GM11168 (cell line): ENCODE measurements at regions not wholly inside any gene's neighbourhood (a gene's known extent, or its start where the extent isn't known, plus 50 kb on each side); places are given as distances from the start of the nearest gene placed in this dataset.

Experiments
- in situ Hi-C: fragments of 300-500 bp; cut with MboI; formaldehyde crosslinking; loops from one replicate; pipeline ENCODE4 v1.12.0; 2022; ENCODE audit warnings: low sequenced_read_pairs; ENCODE audit not compliant: unreplicated experiment

DNA sequence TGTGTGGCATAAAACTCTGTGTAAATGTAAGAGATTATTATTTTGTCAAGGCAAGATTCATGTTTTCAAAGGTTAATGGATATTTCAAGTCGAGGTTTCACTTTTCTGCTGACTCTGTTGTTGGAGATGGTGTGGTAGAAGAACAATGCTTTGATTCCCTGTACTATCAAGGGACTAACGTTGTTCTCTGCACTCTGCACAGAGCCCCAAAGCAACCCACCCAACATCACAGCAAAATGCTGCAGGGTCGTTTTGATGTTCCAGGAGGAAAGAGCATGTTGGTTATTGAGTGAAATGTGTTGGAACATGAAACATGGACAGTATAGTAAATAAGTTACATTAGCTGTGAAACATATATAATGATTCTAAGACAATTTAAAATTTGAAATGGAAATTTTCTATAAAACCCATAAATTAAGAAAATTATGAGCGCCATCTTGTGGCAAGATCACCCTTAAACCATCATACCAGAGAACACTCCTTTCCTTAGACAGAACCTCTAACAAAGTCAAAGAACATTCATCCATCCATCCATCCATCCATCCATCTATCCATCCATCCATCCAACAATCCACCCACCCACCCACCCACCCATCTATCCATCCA, 164.4 kb upstream of the ZBED5 start:
- in situ Hi-C loops: loop anchor here (5.0 to 10.0 kb wide), 3 partner anchors 90 to 763 kb away; no protein-coding TSS in a partner anchor

DNA sequence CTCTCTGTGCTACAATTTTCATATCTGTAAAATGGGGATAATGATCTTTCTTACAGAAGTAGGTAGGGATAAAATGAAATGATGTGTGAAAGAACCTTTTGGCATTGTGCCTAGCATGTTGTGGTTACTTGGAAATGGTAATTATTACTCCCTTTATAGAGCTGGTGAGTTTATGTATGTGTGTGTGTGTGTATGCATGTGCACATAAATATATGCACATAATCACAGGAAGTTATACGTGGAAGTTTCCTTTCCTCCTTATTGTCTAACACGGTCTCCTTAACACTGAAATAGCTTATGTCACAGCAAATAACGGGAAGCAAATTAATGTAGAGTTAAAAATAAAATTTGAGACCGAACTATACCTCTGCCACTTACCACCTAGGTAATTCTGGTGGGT, 163.7 kb upstream of the ZBED5 start:
- in situ Hi-C loops: loop anchor here (5.0 to 10.0 kb wide), 3 partner anchors 89 to 763 kb away; no protein-coding TSS in a partner anchor

DNA sequence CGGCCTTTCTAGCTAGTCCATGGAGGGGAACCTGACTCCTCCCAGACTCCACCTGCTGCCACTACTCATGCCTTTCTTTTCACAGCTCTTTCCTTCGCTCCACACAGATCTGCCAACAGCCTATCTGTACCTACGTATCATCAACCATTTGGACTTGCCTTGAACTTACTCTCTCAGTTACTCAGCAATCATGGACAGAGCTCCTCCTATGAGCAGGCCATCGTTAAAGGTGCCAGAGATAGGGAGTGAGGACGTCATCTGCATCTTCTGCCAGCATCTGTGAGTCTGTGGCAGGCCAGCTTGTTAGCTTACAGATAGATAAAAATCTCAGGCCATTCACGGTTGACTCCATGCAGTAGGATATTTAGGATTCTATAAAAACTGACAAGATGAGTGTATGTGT, 162.9 kb upstream of the ZBED5 start:
- in situ Hi-C loops: loop anchor here (5.0 to 10.0 kb wide), 3 partner anchors 88 to 764 kb away; no protein-coding TSS in a partner anchor

DNA sequence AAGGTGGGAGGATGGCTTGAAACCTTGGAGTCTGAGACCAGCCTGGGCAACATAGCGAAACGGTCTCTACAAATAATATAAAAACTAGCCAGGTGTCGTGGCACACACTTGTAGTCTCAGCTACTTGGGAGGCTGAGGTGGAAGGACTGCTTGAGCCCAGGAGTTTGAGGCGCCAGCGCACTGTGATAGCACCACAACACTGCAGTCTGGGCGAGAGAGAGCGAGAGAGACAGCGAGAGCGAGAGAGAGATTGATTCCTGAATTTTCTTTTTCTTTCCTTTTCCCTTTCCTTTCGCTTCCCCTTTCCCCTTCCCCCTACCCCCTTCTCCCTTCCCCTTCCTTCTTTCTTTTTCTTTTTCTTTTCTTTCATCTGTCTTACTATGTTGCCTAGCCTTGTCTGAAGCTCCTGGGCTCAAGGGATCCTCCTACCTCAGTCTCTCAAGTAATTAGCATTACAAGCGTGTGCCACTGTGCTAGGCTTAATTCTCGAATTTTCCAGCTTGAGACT, 162.4 kb upstream of the ZBED5 start:
- in situ Hi-C loops: loop anchor here (5.0 to 10.0 kb wide), 3 partner anchors 88 to 765 kb away; no protein-coding TSS in a partner anchor

DNA sequence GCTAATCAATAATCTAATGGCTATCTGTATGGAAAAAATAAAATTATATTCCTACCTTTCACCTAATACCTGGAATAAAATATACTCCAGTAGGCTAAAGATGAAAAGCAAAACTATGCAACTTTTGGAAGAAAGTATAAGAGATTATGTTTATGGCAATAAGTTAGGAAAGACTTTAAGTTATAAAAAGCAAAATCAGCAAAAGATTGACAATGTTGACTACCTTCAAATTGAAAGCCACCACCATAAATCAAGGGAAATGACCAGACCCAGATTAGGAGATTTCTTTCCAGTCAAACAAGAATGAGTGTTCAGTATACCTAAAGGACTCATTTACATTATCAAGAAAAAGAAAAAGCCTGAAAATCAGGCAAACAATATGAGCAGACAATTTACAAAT, 159.1 kb upstream of the ZBED5 start:
- in situ Hi-C loops: no loop called here

DNA sequence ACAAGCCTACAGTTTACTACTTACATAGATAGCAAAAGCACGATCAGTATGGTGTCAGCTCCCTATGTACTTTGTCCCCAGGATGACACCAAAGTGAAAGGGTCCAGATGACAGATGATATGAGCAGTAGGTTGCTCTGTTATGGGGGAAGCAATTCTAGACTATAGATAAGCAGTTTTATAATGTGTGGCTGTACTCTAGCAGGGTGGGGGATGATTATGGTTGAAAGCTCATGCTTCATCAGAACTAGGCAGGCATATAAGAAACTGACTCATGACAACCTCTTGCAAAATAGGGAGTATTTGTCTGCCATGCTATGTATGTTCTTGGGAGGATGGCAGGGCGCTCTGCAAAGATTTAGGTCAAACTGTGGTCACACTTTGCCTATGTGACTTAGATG, 158.2 kb upstream of the ZBED5 start:
- in situ Hi-C loops: no loop called here

DNA sequence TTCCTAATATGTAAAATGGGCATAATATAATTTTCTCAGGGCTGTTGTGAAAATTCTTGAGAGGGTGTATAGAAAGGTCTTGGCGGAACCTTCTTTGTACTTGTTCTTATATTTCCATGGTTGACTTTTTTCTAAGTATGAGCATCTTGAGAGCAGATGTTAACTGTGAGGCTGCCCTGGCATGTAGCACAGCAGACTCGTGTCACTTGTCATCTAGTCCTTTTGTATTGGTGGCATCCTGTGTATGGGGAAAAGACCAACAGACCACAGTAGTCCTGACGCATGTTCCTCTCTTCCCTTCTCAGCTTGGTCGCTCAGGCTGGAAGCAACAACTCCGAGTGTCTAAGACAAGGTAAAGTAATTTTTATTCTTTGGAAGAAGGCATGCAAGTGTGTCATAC, 153.8 kb upstream of the ZBED5 start:
- in situ Hi-C loops: no loop called here

DNA sequence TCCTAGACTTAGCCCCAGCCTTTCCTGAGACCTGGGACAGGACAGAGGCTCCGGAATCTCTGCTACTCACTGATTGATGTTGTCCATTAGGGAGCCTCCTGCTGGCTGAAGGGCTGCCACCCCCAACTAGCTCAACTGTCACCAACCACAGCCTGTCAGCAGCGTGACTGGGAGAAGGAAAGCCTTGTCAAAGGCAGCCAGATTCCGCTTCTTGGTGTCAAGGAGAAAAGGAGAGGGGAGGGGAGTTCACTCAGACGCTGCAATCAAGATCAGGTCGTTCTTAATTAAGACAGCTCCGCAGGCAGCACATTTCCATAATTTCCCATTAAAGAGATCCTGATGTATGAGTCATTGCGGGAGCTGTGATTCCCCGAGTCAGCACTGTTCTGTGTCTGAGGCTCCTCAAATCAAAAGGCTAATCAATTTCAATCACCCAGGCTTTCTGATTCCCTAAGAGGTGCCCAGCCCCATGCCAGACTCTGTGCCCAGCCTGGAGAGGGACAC, 152.8 kb upstream of the ZBED5 start:
- in situ Hi-C loops: no loop called here

DNA sequence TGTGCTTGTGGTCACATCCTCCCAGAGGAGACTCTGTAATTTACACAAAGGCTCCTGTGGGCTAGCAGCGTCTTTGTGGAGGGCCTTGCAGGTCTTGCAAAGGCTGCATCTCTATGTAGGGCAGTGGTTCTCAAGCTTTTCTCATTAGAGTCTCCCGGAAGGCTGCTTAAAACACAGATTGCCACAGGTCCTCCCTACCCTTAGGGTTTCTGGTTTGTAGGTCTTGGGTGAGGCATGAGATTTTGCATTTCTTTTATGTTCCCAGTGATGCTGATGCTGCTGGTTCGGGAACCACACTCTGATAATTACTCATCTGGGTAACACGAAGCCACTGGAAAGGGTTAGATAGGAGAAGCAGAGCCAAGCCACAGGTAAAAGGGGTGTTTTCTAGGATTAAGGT, 151.3 kb upstream of the ZBED5 start:
- in situ Hi-C loops: no loop called here

DNA sequence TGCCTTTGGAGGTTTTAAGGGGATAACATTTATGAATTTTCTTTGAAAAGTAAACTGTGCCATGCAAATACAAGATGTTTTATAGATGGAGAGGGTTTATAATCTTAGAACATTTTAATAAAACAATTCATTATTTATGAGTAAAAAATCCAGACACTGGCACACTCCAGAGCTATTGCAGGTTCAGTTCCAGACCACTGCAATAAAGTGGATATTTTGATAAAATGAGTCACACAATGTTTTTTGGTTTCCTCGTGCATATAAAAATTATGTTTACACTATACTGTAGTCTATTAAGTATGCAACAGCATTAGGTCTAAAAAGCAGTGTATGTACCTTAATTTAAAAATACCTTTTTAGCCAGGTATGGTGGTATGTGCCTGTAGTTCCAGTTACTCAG, 146.2 kb upstream of the ZBED5 start:
- in situ Hi-C loops: no loop called here

DNA sequence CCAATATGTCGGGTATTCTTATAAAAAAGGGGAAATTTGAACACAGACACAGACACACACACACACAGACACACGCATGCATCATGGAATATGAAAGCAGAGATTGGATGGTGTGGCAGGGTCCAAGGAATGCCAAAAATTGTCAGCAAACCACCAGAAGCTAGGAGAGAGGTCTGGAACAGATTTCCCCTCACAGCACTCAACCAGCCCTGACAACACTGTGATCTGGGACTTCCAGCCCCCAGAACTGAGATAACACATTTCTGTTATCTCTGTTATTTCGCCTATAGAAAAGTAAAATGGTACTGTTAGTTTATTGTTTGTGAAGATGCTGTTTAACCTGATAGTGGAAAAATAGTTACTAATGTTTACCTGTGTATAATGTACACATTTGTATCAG, 145.4 kb upstream of the ZBED5 start:
- in situ Hi-C loops: no loop called here

DNA sequence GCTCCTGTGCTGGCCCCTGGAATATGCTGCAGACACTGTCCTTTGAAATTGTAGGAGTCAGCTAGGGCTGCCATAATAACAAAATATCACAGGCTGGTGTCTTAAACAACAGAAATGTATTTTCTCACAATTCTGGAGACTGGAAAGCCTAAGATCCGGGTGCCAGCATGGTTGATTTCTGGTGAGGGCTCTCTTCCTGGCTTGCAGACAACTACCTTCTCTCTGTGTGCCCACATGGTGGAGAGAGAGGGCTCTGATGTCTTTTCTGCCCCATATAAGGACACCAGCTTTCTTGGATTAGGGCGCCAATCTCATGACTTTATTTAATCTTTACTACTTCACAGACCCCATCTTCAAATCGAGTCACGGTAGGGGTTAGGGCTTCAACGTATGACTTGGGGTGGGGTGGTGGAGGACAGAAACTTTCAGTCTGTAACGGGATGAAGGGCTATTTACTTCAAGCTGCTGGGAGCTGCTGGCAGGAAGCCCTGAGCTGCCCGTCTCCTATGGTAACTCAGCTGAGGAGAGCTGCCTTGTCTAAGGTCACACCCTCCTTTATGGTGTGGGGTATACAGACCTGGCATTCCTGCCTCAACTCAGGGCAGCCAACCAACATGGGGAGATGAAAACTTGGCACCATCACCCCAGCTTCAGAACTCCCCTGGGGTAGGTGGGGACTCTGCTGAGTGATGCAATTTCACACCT, 142.9 kb upstream of the ZBED5 start:
- in situ Hi-C loops: no loop called here

DNA sequence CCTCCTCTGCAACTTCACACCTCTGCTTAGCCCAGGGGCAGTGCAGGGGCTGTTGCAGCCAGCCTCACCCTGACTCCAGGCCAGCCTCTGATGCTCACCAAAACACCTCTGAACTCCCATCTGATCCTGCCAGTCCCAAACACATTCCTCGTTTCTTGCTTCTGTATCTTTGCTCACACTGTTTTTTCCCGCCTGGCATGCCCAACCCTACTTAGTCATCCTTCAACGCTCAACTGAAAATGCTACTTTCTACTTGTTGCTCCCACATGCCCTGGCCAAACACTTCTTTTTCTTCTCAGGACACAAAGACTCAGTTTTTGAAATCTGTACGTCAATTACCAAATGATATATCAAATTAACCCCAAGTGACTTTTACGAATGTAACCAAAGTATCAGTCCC, 140.8 kb upstream of the ZBED5 start:
- in situ Hi-C loops: no loop called here

DNA sequence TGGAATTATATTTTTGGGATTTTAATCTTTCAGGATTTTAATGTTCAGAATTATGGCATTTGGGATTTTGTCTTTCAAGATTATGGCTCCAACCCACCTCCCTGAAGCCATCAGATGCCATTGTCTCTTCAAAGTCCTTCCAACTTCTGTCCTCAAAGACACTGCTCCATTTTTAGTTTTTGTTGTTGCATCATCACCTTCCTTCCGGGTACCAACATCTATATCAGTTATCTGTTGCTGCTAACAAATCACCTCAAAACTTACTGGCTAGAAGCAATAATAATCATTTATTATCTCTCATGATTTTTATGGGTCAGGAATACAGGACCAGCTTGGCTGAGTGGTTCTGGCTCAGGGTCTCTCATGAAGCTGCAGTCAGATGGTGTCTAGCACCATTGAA, 138.8 kb upstream of the ZBED5 start:
- in situ Hi-C loops: no loop called here

DNA sequence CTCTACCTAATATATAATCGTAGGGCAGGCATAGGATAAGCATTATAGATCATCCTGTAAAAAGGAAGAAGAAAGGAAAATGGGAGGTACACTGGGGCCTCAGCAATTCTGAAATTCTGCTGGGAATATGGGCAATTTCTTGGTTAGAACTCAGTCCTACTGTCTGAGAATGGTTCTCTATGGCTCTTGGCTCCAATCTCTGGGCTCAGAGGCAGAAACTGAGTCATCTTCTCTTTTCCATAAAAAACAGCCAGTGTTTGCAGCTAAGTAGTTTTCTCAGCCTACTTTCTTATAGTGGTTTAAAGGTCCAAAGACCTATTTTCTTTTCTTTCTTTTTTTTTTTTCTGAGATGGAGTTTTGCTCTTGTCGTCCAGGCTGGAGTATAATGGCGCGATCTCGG, 135.8 kb upstream of the ZBED5 start:
- in situ Hi-C loops: no loop called here

DNA sequence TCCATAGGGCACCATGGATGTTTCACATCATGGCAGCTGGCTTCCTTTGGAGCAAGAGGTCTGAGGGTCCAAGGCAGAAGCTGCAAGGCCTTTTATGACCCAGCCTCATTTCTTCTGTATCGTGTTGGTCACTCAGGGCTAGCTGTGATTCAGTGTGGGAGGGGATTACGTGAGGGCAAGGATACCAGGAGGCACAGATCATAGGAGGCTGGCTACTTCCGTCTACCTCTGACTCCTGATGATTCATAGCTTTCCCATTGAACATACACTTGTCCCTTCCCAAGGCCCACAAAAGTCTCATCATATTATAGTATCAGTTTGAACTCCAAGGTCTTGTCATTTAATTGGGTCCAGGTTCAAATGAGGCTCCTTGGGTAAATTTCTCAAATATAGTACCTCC, 135.3 kb upstream of the ZBED5 start:
- in situ Hi-C loops: no loop called here

DNA sequence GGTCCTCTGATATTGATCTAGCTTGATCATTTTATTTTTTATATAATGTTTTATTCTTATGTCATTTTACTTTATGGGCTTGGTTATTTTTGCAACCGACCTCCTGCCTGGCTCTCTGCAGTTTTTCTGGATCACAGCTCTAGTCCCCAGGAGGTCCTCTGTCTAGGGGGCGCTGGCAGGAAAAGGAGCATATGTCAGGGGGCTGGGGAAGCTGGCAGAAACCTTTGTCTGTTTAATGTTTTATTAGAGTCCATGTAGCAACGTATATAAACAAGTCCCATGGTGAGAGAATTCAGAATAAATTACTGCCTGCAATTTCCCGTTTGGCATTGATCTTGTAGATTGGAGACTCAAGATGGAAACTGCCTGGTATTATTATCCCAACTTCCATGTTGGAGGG, 133.5 kb upstream of the ZBED5 start:
- in situ Hi-C loops: no loop called here

DNA sequence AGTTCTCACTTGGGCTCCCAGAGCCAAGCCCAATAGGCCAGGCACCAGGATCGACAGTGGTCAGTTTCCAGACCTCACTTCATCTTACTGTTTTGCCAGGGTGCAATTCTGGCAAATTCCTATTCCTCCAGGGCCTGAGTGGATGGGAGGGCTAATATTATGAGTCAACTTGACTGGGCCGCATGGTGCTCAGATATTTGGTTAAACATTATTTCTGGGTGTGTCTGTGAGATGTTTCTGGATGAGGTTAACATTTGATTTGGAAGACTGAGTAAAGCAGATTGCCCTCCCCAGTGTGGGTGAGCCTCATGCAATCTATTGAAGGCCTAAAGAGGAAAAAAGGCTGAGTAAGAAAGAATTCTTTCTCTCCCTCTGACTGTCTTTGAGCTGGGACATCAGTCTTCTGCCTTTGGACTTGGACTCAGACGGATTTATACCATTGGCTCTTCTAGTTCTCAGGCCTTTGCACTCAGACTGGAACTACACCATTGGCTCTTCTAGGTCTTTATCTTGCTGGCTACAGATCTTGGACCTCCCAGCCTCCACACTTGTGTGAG, 132.9 kb upstream of the ZBED5 start:
- in situ Hi-C loops: no loop called here

DNA sequence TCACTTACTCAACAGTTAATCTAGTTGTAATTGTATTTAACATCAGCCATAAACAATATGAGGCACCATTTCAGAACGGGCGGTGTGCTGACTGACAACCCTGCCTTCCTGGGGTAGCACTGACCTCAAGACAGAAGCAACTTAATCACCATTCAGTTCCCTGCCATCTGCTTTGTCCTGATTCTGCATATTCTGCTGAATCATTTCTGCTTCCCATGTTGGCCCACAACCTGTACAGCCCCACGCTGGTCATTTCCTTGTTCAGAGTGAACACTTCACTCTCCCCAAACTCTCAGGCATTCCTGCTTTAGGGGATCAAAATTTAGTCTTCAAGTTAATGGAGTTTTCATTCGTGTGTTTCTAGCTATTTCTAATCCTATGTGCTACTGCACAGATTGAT, 132.3 kb upstream of the ZBED5 start:
- in situ Hi-C loops: no loop called here

DNA sequence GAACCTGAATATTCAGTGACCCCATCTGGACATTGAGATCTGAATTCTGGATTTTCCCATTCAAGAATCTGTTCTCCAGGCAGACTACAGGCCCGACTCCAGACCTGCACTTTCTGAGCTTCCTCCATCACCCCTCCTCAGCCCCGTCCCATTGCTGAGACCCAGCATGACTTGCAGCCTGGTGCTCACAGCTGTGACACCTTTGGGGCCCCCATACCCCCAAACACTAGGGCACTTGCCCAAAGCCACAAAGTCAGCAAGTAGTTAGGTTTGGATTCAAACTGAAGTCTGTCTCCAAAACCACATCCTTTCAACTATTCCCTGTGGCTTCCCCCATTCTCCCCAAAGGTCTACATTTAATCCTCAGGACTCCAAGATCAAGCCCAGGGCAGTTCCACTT, 128.2 kb upstream of the ZBED5 start:
- in situ Hi-C loops: no loop called here

DNA sequence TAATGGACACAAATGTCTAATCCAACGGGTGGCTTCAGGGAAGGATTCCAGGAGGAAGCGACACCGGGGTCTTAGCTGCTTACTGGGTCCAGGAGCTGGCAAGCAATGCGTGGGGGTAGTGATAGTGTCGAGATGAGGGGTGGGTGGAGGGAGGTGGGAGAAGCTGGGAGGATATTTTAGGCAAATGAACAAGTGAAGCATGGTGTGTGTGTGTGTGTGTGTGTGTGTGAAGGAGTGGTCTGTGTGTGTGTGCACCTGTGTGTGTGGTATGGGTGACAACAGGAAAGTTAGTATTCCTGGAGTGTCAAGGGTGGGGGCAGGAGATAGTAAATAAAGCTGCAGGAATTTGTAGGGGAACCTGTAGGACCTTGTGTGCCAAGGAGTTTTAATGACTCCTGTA, 126.9 kb upstream of the ZBED5 start:
- in situ Hi-C loops: no loop called here
